H1 (cell line): ENCODE measurements at regions not wholly inside any gene's neighbourhood (a gene's known extent, or its start where the extent isn't known, plus 50 kb on each side); places are given as distances from the start of the nearest gene placed in this dataset.

ENCODE experiments used
- CTCF ChIA-PET: fragments of 300-600 bp; sonication (Branson Sonifier 250); formaldehyde crosslinking; loops from one replicate; lab custom pipeline; 2021; ENCODE audit not compliant: partially characterized antibody; lab: Charles Lee
- POLR2A ChIA-PET: fragments of 300-600 bp; sonication (Branson Sonifier 250); formaldehyde crosslinking; loops from one replicate; lab custom pipeline; 2021; ENCODE audit warnings: inconsistent platforms; ENCODE audit not compliant: partially characterized antibody; lab: Charles Lee
- DNase-seq, 2 experiments: peaks; one replicate each; pipeline versions ENCODE4 v3.0.0 to v3.0.0-alpha.2; 2010 to 2022; ENCODE audit warnings: low spot score in 2 of 2, low read depth in 1 of 2, mixed read lengths in 1 of 2
- FAIRE-seq: peaks from 2 replicates; lab custom pipeline; 2011; peaks lifted over from hg19 to GRCh38; lab: Jason Lieb, UNC
- H2AFZ ChIP-seq: 2 replicates; pipeline ENCODE4 v1.8.1; 2012; ENCODE audit warnings: low read length, inconsistent platforms
- H2AK5ac ChIP-seq: 2 replicates; pipeline ENCODE4 v1.6.1; 2013; ENCODE audit warnings: low read depth, low read length
- H2BK120ac ChIP-seq: replicated peaks from 2 replicates; pipeline ENCODE3; 2013; ENCODE audit warnings: low read depth, low read length, inconsistent platforms
- H2BK12ac ChIP-seq: 2 replicates; pipeline ENCODE4 v1.6.1; 2013; ENCODE audit warnings: low read depth, low read length
- H2BK15ac ChIP-seq: 2 replicates; pipeline ENCODE4 v1.6.1; 2013; ENCODE audit warnings: low read length
- H2BK20ac ChIP-seq: 2 replicates; pipeline ENCODE4 v1.6.1; 2013; ENCODE audit warnings: low read length
- H2BK5ac ChIP-seq: 2 replicates; pipeline ENCODE4 v1.6.1; 2013; ENCODE audit warnings: low read depth, low read length
- H3K14ac ChIP-seq: 2 replicates; pipeline ENCODE4 v1.6.1; 2013; ENCODE audit warnings: inconsistent platforms; ENCODE audit not compliant: insufficient read length
- H3K18ac ChIP-seq: 2 replicates; pipeline ENCODE4 v1.6.1; 2013; ENCODE audit warnings: low read length; ENCODE audit errors: extremely low read depth
- H3K23ac ChIP-seq: 2 replicates; pipeline ENCODE4 v1.6.1; 2013; ENCODE audit warnings: inconsistent platforms; ENCODE audit not compliant: insufficient read length
- H3K23me2 ChIP-seq: 2 replicates; pipeline ENCODE4 v1.6.1; 2013; ENCODE audit warnings: low read depth, low read length
- H3K27ac ChIP-seq: 2 replicates; pipeline ENCODE4 v1.6.1; 2011; ENCODE audit warnings: low read depth, low read length, inconsistent platforms
- H3K27me3 ChIP-seq, 4 experiments: replicated peaks in 1 of 4; 1 replicate in 1 of 4; 2 replicates in 3 of 4; pipeline versions ENCODE4 v1.6.1 to v1.8.1; 2011 to 2013; ENCODE audit warnings: low read length in 3 of 4, mild to moderate bottlenecking in 3 of 4, inconsistent platforms in 2 of 4, mixed read lengths in 2 of 4, moderate library complexity in 1 of 4; ENCODE audit not compliant: control insufficient read depth in 3 of 4, insufficient read depth in 3 of 4; ENCODE audit errors: extremely low read depth in 1 of 4
- H3K36me3 ChIP-seq, 4 experiments: 2 replicates each; pipeline versions ENCODE4 v1.6.1 to v1.8.1; 2011 to 2013; ENCODE audit warnings: mild to moderate bottlenecking in 4 of 4, low read length in 3 of 4, moderate library complexity in 2 of 4, control low read depth in 1 of 4, inconsistent platforms in 1 of 4; ENCODE audit not compliant: insufficient read depth in 4 of 4, control insufficient read depth in 2 of 4
- H3K4ac ChIP-seq: replicated peaks from 2 replicates; pipeline ENCODE3; 2013; ENCODE audit warnings: low read length, low read depth, mixed read lengths, inconsistent platforms; ENCODE audit not compliant: insufficient read length
- H3K4me1 ChIP-seq, 4 experiments: replicated peaks in 1 of 4; 1 replicate in 1 of 4; 2 replicates in 3 of 4; pipeline versions ENCODE4 v1.6.1 to v1.8.1; 2011 to 2013; ENCODE audit warnings: low read length in 3 of 4, inconsistent platforms in 2 of 4, mixed read lengths in 1 of 4; ENCODE audit not compliant: insufficient read depth in 4 of 4, control insufficient read depth in 3 of 4
- H3K4me2 ChIP-seq, 2 experiments: 2 replicates each; pipeline versions ENCODE4 v1.6.1 to v1.8.1; 2011 to 2013; ENCODE audit warnings: low read depth in 2 of 2, low read length in 2 of 2, control low read depth in 1 of 2, inconsistent platforms in 1 of 2, mild to moderate bottlenecking in 1 of 2; ENCODE audit not compliant: insufficient read depth in 1 of 2
- H3K4me3 ChIP-seq, 4 experiments: fragments of 200-600, 300-600 bp in 1 of 4; sonication (generic), shearing (Covaris generic), sonication (Bioruptor Twin) in 1 of 4; 2 replicates each; pipeline versions ENCODE4 v1.5.1 to v1.8.1; 2011 to 2016; ENCODE audit warnings: low read length in 4 of 4, low read depth in 3 of 4, control low read depth in 2 of 4, inconsistent platforms in 2 of 4, mild to moderate bottlenecking in 2 of 4, mixed read lengths in 1 of 4, moderate library complexity in 1 of 4; ENCODE audit not compliant: insufficient read depth in 2 of 4; ENCODE audit errors: extremely low read depth in 1 of 4
- H3K56ac ChIP-seq: replicated peaks from 2 replicates; pipeline ENCODE3; 2013; ENCODE audit warnings: low read depth, mild to moderate bottlenecking, mixed read lengths, low read length, inconsistent platforms; ENCODE audit not compliant: insufficient read length
- H3K79me1 ChIP-seq: 2 replicates; pipeline ENCODE4 v1.6.1; 2013; ENCODE audit warnings: low read depth, low read length, control low read depth
- H3K79me2 ChIP-seq, 2 experiments: 2 replicates each; pipeline versions ENCODE4 v1.6.1 to v1.8.1; 2012 to 2013; ENCODE audit warnings: low read length in 2 of 2, mild to moderate bottlenecking in 2 of 2, inconsistent platforms in 1 of 2; ENCODE audit not compliant: insufficient read depth in 2 of 2, control insufficient read depth in 1 of 2
- H3K9ac ChIP-seq, 4 experiments: replicated peaks in 1 of 4; 1 replicate in 1 of 4; 2 replicates in 3 of 4; pipeline versions ENCODE4 v1.6.1 to v1.8.1; 2011 to 2013; ENCODE audit warnings: low read depth in 3 of 4, low read length in 3 of 4, control low read depth in 2 of 4, mild to moderate bottlenecking in 2 of 4, moderate library complexity in 2 of 4, inconsistent platforms in 1 of 4; ENCODE audit errors: extremely low read depth in 1 of 4
- H3K9me3 ChIP-seq, 2 experiments: 2 replicates each; pipeline versions ENCODE4 v1.6.1 to v1.8.1; 2012 to 2013; ENCODE audit warnings: mild to moderate bottlenecking in 2 of 2, moderate library complexity in 2 of 2, control low read depth in 1 of 2, inconsistent platforms in 1 of 2, low read depth in 1 of 2, low read length in 1 of 2, mixed read lengths in 1 of 2; ENCODE audit not compliant: insufficient read depth in 2 of 2
- H4K20me1 ChIP-seq, 2 experiments: replicated peaks in 1 of 2; 2 replicates each; pipeline versions ENCODE3 to v1.8.1; 2011 to 2013; ENCODE audit warnings: inconsistent platforms in 2 of 2, low read length in 2 of 2, mild to moderate bottlenecking in 1 of 2; ENCODE audit not compliant: insufficient read depth in 2 of 2, control insufficient read depth in 1 of 2
- H4K5ac ChIP-seq: 2 replicates; pipeline ENCODE4 v1.6.1; 2013; ENCODE audit warnings: low read length, low read depth, mixed read lengths, inconsistent platforms; ENCODE audit not compliant: insufficient read length
- H4K8ac ChIP-seq: 2 replicates; pipeline ENCODE4 v1.8.0; 2013; ENCODE audit warnings: mild to moderate bottlenecking, moderate library complexity, low read length, inconsistent platforms; ENCODE audit not compliant: insufficient read depth; ENCODE audit errors: extremely low read depth
- H4K91ac ChIP-seq: replicated peaks from 2 replicates; pipeline ENCODE3; 2013; ENCODE audit warnings: low read length, mixed read lengths, inconsistent platforms; ENCODE audit not compliant: insufficient read length
- CEBPB ChIP-seq: IDR thresholded peaks from 2 replicates; pipeline ENCODE4 v1.6.1; 2012; ENCODE audit warnings: low read depth, low read length
- CTBP2 ChIP-seq: IDR thresholded peaks from 2 replicates; pipeline ENCODE4 v1.7.0; 2011; ENCODE audit warnings: borderline replicate concordance, mild to moderate bottlenecking, moderate library complexity, mixed read lengths, low read length; ENCODE audit not compliant: insufficient read depth, insufficient read length
- E2F6 ChIP-seq: IDR thresholded peaks from 2 replicates; pipeline ENCODE4 v1.6.1; 2012; ENCODE audit warnings: inconsistent platforms
- EGR1 ChIP-seq: IDR thresholded peaks from 2 replicates; pipeline ENCODE4 v1.6.1; 2011; ENCODE audit warnings: low read depth, low read length, borderline replicate concordance
- GTF2F1 ChIP-seq: IDR thresholded peaks from 2 replicates; pipeline ENCODE4 v1.6.1; 2012; ENCODE audit warnings: low read depth, low read length, improper control_type of control experiment, borderline replicate concordance
- JUND ChIP-seq: IDR thresholded peaks from 2 replicates; pipeline ENCODE4 v1.6.1; 2011; ENCODE audit warnings: mild to moderate bottlenecking, improper control_type of control experiment, low read length
- KDM1A ChIP-seq: fragments of 200-600, 300-600 bp; sonication (generic); IDR thresholded peaks from 2 replicates; pipeline ENCODE4 v1.7.1; 2016; ENCODE audit warnings: mild to moderate bottlenecking, low read length, borderline replicate concordance
- POLR2AphosphoS5 ChIP-seq: IDR thresholded peaks from 2 replicates; pipeline ENCODE4 v1.6.1; 2011; ENCODE audit warnings: low read depth, low read length
- POU5F1 ChIP-seq: IDR thresholded peaks from 2 replicates; pipeline ENCODE4 v1.6.1; 2011; ENCODE audit warnings: low read depth, mild to moderate bottlenecking, low read length, moderate library complexity
- RAD21 ChIP-seq, 2 experiments: IDR thresholded peaks in 1 of 2; conservative IDR thresholded peaks in 1 of 2; 2 replicates each; pipeline ENCODE4 v1.6.1; 2011; ENCODE audit warnings: low read depth in 2 of 2, low read length in 2 of 2, improper control_type of control experiment in 1 of 2, inconsistent platforms in 1 of 2, mild to moderate bottlenecking in 1 of 2, moderate library complexity in 1 of 2
- RFX5 ChIP-seq: IDR thresholded peaks from 2 replicates; pipeline ENCODE4 v1.6.1; 2011; ENCODE audit warnings: low read depth, low read length, improper control_type of control experiment, borderline replicate concordance
- RNF2 ChIP-seq: fragments of 200-900, 300-1000 bp; sonication (generic); IDR thresholded peaks from 2 replicates; pipeline ENCODE4 v1.7.1; 2016; ENCODE audit warnings: borderline replicate concordance, low read depth, mild to moderate bottlenecking, antibody characterized with exemption, low read length; ENCODE audit not compliant: poor library complexity, severe bottlenecking; ENCODE audit errors: missing control alignments
- SP2 ChIP-seq: IDR thresholded peaks from 2 replicates; pipeline ENCODE4 v1.6.1; 2012; ENCODE audit warnings: mild to moderate bottlenecking, low read length, inconsistent platforms
- ZNF274 ChIP-seq: IDR thresholded peaks from 2 replicates; pipeline ENCODE4 v1.7.0; 2012; ENCODE audit warnings: low read length, borderline replicate concordance; ENCODE audit errors: extremely low read depth
- WGBS, 2 experiments: shearing (Covaris generic) in 1 of 2; methylation state at CpG; one replicate each; pipeline versions ENCODE4 v1.1.6 to v1.1.7; 2013 to 2015; ENCODE audit warnings: low lambda C conversion rate in 2 of 2, mixed read lengths in 2 of 2, inconsistent platforms in 1 of 2, low coverage in 1 of 2, missing lambda C conversion rate in 1 of 2; ENCODE audit not compliant: insufficient replicate concordance in 2 of 2, insufficient coverage in 1 of 2, insufficient read length in 1 of 2; ENCODE audit errors: extremely low coverage in 1 of 2, missing lambda C conversion rate in 1 of 2; 5-methylcytosine and 5-hydroxymethylcytosine counted together

- Histone ChIP-seq H3K18ac (no peak overlapping the region), H3K27ac (no peak overlapping the region)
- no peak for TF ChIP-seq SP2
- TF ChIP-seq EGR1: no peak
- no peak for TF ChIP-seq RFX5
- TF ChIP-seq E2F6: no peak
- TF ChIP-seq RNF2: no peak
- TF ChIP-seq KDM1A: no peak
- no peak for TF ChIP-seq JUND
- TF ChIP-seq RAD21 (IDR thresholded peaks at IDR 0.05 in 1 of 2, conservative IDR thresholded peaks at IDR 0.05 in 1 of 2; ENCODE audit: low read depth in 2 of 2, low read length in 2 of 2): no peak
- TF ChIP-seq GTF2F1: no peak
- no peak for TF ChIP-seq ZNF274
- TF ChIP-seq POLR2AphosphoS5: no peak
- no peak for TF ChIP-seq CTBP2
- TF ChIP-seq CEBPB: no peak
- no peak for TF ChIP-seq POU5F1
Observed at GRCh38 chr15:24150542-24150941, 463.4 kb upstream of the NDN start.

More at GRCh38 chr15:24150542-24150941, 463.4 kb upstream of the NDN start:
- Histone ChIP-seq H2BK20ac (no peak overlapping the region), H4K5ac (no peak overlapping the region), H3K56ac (no peak overlapping the region), H3K9ac (no peak overlapping the region), H2BK5ac (no peak overlapping the region), H3K4me3 (no peak overlapping the region), H3K79me1 (no peaks in the 10 kb centered on the region), H3K79me2 (no peaks in the 10 kb centered on the region), H3K14ac (no peak overlapping the region), H3K4ac (no peak overlapping the region), H2AK5ac (no peak overlapping the region), H3K27me3 (no peaks in the 10 kb centered on the region), H3K4me2 (no peak overlapping the region), H3K23ac (no peak overlapping the region), H4K20me1 (no peaks in the 10 kb centered on the region), H4K91ac (no peak overlapping the region), H3K36me3 (no peaks in the 10 kb centered on the region), H4K8ac (no peak overlapping the region), H2BK120ac (no peak overlapping the region), H2BK12ac (no peak overlapping the region), H2BK15ac (no peak overlapping the region), H3K23me2 (no peaks in the 10 kb centered on the region), H3K9me3 (peaks cover 0 to 13% of the 10 kb centered on the region in 2 experiments; a peak in 2 of 4 replicates), H2AFZ (no peak overlapping the region), H3K4me1 (no peaks in the 10 kb centered on the region)
- WGBS, 2 experiments: 81% methylated on average over 2 of the region's 2 CpGs; no CpG with 5 or more reads in 1 of the 2 experiments
- CTCF ChIA-PET: no interaction called here
- FAIRE-seq (no peak), DNase-seq (no peak)
- POLR2A ChIA-PET: no interaction called here
